Neutrophil (primary cell): ENCODE measurements at regions not wholly inside any gene's neighbourhood (a gene's known extent, or its start where the extent isn't known, plus 50 kb on each side); places are given as distances from the start of the nearest gene placed in this dataset.

Source experiments
- H3K27ac ChIP-seq: fragments of 200-600 bp; sonication (generic); 2 replicates; pipeline ENCODE4 v1.5.1; 2016; ENCODE audit warnings: mild to moderate bottlenecking, moderate library complexity
- H3K27me3 ChIP-seq: fragments of 200-600 bp; sonication (generic); 2 replicates; pipeline ENCODE4 v1.6.0; 2016; ENCODE audit warnings: mild to moderate bottlenecking
- H3K36me3 ChIP-seq: fragments of 200-600 bp; sonication (generic); 2 replicates; pipeline ENCODE4 v1.5.1; 2017
- H3K4me1 ChIP-seq, 2 experiments: fragments of 200-600 bp in 1 of 2; sonication (generic) in 1 of 2; 1 replicate in 1 of 2; 2 replicates in 1 of 2; pipeline versions ENCODE4 v1.5.1 to v1.6.1; 2013 to 2016; ENCODE audit warnings: low read depth in 1 of 2, low read length in 1 of 2, mild to moderate bottlenecking in 1 of 2, moderate library complexity in 1 of 2; ENCODE audit not compliant: control insufficient read depth in 1 of 2, insufficient read depth in 1 of 2
- H3K4me3 ChIP-seq, 2 experiments: fragments of 200-600 bp in 1 of 2; sonication (generic) in 1 of 2; 1 replicate in 1 of 2; 2 replicates in 1 of 2; pipeline ENCODE4 v1.5.1; 2013 to 2016; ENCODE audit warnings: low read depth in 1 of 2, low read length in 1 of 2, mild to moderate bottlenecking in 1 of 2, moderate library complexity in 1 of 2
- H3K9me3 ChIP-seq: fragments of 200-600 bp; sonication (generic); 2 replicates; pipeline ENCODE4 v1.5.1; 2016
- CTCF ChIP-seq: fragments of 200-600 bp; sonication (generic); IDR thresholded peaks from 2 replicates; pipeline ENCODE4 v1.5.1; 2016; ENCODE audit warnings: antibody characterized with exemption

GRCh38 chr11:81424822-81425221, 1308.8 kb downstream of the FAM181B start:
- Histone ChIP-seq H3K9me3 (no peaks in the 10 kb centered on the region), H3K4me3 (no peak overlapping the region), H3K27ac (no peak overlapping the region), H3K4me1 (no peaks in the 10 kb centered on the region), H3K36me3 (no peaks in the 10 kb centered on the region), H3K27me3 (no peaks in the 10 kb centered on the region)
- TF ChIP-seq CTCF = no peak

GRCh38 chr11:81422402-81422801, 1311.3 kb downstream of the FAM181B start:
- H3K9me3 ChIP-seq = no peaks in the 10 kb centered on the region
- no peaks in the 10 kb centered on the region for H3K4me1 ChIP-seq
- H3K27ac ChIP-seq = no peak overlapping the region
- H3K36me3 ChIP-seq = no peaks in the 10 kb centered on the region
- H3K4me3 ChIP-seq = no peak overlapping the region
- TF ChIP-seq CTCF = no peak
- H3K27me3 ChIP-seq = no peaks in the 10 kb centered on the region

- TF ChIP-seq CTCF = no peak
- no peaks in the 10 kb centered on the region for H3K27me3 ChIP-seq
- H3K4me3 ChIP-seq = no peak overlapping the region
- H3K36me3 ChIP-seq = no peaks in the 10 kb centered on the region
- no peaks in the 10 kb centered on the region for H3K9me3 ChIP-seq
- no peak overlapping the region for H3K27ac ChIP-seq
- no peaks in the 10 kb centered on the region for H3K4me1 ChIP-seq
These were observed 1312.3 kb downstream of the FAM181B start for GRCh38 chr11:81421251-81421860.

GRCh38 chr11:81420668-81421250, 1312.9 kb downstream of the FAM181B start:
- Histone ChIP-seq H3K4me1 (no peaks in the 10 kb centered on the region), H3K27me3 (no peaks in the 10 kb centered on the region), H3K27ac (no peak overlapping the region), H3K4me3 (no peak overlapping the region), H3K9me3 (no peaks in the 10 kb centered on the region), H3K36me3 (no peaks in the 10 kb centered on the region)
- no peak for TF ChIP-seq CTCF

- Histone ChIP-seq H3K27me3 (no peaks in the 10 kb centered on the region), H3K4me1 (no peaks in the 10 kb centered on the region), H3K4me3 (no peak overlapping the region), H3K36me3 (no peaks in the 10 kb centered on the region), H3K9me3 (no peaks in the 10 kb centered on the region), H3K27ac (no peak overlapping the region)
- no peak for TF ChIP-seq CTCF
These were observed 1336.3 kb downstream of the FAM181B start for GRCh38 chr11:81397316-81397715.
